ENCODE measurements at regions not wholly inside any gene's neighbourhood (a gene's known extent, or its start where the extent isn't known, plus 50 kb on each side); places are given as distances from the start of the nearest gene placed in this dataset.

GRCh38 chr16:8254405-8254804 is 335.9 kb downstream of the TMEM114 start:
- no peak overlapping the region for H3K4me2 ChIP-seq (ENCODE audit: control insufficient read depth, extremely low read depth, insufficient read depth, low read depth, low read length)
- TF ChIP-seq EZH2 (IDR thresholded peaks at IDR 0.05; ENCODE audit: low read length) = no peak
- no peak for TF ChIP-seq CTCF (optimal IDR thresholded peaks at IDR 0.05 in 1 of 3, IDR thresholded peaks at IDR 0.05 in 1 of 3, conservative IDR thresholded peaks at IDR 0.05 in 1 of 3; ENCODE audit: extremely low read depth in 1 of 3, insufficient read depth in 2 of 3, low read length in 3 of 3)

GRCh38 chr16:8253718-8254117 is 336.6 kb downstream of the TMEM114 start:
- Histone ChIP-seq H3K9me3 (ENCODE audit: control insufficient read depth, low read depth, low read length) (no peaks in the 10 kb centered on the region), H3K79me2 (ENCODE audit: control insufficient read depth, insufficient read depth, low read length) (no peaks in the 10 kb centered on the region), H3K27ac (ENCODE audit: control insufficient read depth, insufficient read depth, low read length) (no peak overlapping the region), H3K27me3 (ENCODE audit: control insufficient read depth, extremely low read depth, insufficient read depth, low read length) (no peaks in the 10 kb centered on the region), H3K9ac (ENCODE audit: control insufficient read depth, extremely low read depth, insufficient read depth, low read length) (no peak overlapping the region), H2AFZ (ENCODE audit: control insufficient read depth, low read length) (no peak overlapping the region), H3K4me2 (ENCODE audit: control insufficient read depth, extremely low read depth, insufficient read depth, low read depth, low read length) (no peak overlapping the region), H3K4me3 (ENCODE audit: control insufficient read depth in 2 of 3, extremely low read depth in 1 of 3, insufficient read depth in 2 of 3, low read depth in 1 of 3, low read length in 3 of 3) (no peak overlapping the region), H4K20me1 (ENCODE audit: control insufficient read depth, extremely low read depth, insufficient read depth, low read length) (no peaks in the 10 kb centered on the region), H3K4me1 (ENCODE audit: control insufficient read depth, extremely low read depth, insufficient read depth, low read length) (no peaks in the 10 kb centered on the region), H3K36me3 (ENCODE audit: control insufficient read depth in 2 of 2, extremely low read depth in 1 of 2, insufficient read depth in 2 of 2, low read length in 2 of 2) (no peaks in the 10 kb centered on the region), H3K9me1 (ENCODE audit: control insufficient read depth, extremely low read depth, insufficient read depth, low read length) (no peaks in the 10 kb centered on the region)
- dilution Hi-C loops (cut with MboI; ENCODE audit: extremely low pct_ligation_motif_present, low sequenced_read_pairs) = no loop called here
- no peak for FAIRE-seq
- TF ChIP-seq CTCF (optimal IDR thresholded peaks at IDR 0.05 in 1 of 3, IDR thresholded peaks at IDR 0.05 in 1 of 3, conservative IDR thresholded peaks at IDR 0.05 in 1 of 3; ENCODE audit: extremely low read depth in 1 of 3, insufficient read depth in 2 of 3, low read length in 3 of 3) (no peak), EZH2 (IDR thresholded peaks at IDR 0.05; ENCODE audit: low read length) (no peak)
- no peak for DNase-seq (ENCODE audit: low read depth, low spot score)

More at GRCh38 chr16:8254405-8254804, 335.9 kb downstream of the TMEM114 start:
- Histone ChIP-seq H3K27me3 (ENCODE audit: control insufficient read depth, extremely low read depth, insufficient read depth, low read length) (no peaks in the 10 kb centered on the region), H3K9me3 (ENCODE audit: control insufficient read depth, low read depth, low read length) (no peaks in the 10 kb centered on the region), H4K20me1 (ENCODE audit: control insufficient read depth, extremely low read depth, insufficient read depth, low read length) (no peaks in the 10 kb centered on the region), H3K9me1 (ENCODE audit: control insufficient read depth, extremely low read depth, insufficient read depth, low read length) (no peaks in the 10 kb centered on the region), H3K27ac (ENCODE audit: control insufficient read depth, insufficient read depth, low read length) (no peak overlapping the region), H3K36me3 (ENCODE audit: control insufficient read depth in 2 of 2, extremely low read depth in 1 of 2, insufficient read depth in 2 of 2, low read length in 2 of 2) (no peaks in the 10 kb centered on the region), H3K4me3 (ENCODE audit: control insufficient read depth in 2 of 3, extremely low read depth in 1 of 3, insufficient read depth in 2 of 3, low read depth in 1 of 3, low read length in 3 of 3) (no peak overlapping the region), H2AFZ (ENCODE audit: control insufficient read depth, low read length) (no peak overlapping the region), H3K9ac (ENCODE audit: control insufficient read depth, extremely low read depth, insufficient read depth, low read length) (no peak overlapping the region), H3K79me2 (ENCODE audit: control insufficient read depth, insufficient read depth, low read length) (no peaks in the 10 kb centered on the region), H3K4me1 (ENCODE audit: control insufficient read depth, extremely low read depth, insufficient read depth, low read length) (no peaks in the 10 kb centered on the region)
- dilution Hi-C loops (cut with MboI; ENCODE audit: extremely low pct_ligation_motif_present, low sequenced_read_pairs) = no loop called here
- FAIRE-seq (no peak), DNase-seq (ENCODE audit: low read depth, low spot score) (no peak)
